Ovary (tissue), 3 donors: ENCODE measurements at regions not wholly inside any gene's neighbourhood (a gene's known extent, or its start where the extent isn't known, plus 50 kb on each side); places are given as distances from the start of the nearest gene placed in this dataset.

ENCODE experiments used
- POLR2A ChIP-seq: fragments of 450-650 bp; IDR thresholded peaks from one replicate; pipeline ENCODE4 v1.6.1; 2017; ENCODE audit warnings: antibody characterized with exemption, mild to moderate bottlenecking, moderate library complexity
- TF ChIP-seq, protein P1 (sequence below), 3 donors: fragments of 450-650 bp in 2 of 3; fragments of 200-600 bp in 1 of 3; IDR thresholded peaks; one replicate each; pipeline versions ENCODE4 v1.5.1 to v1.8.0; 2016 to 2022; ENCODE audit warnings: antibody characterized with exemption in 3 of 3, mild to moderate bottlenecking in 1 of 3
- donor health status: DM: no; HTN: no; CAD: no.

DNA sequence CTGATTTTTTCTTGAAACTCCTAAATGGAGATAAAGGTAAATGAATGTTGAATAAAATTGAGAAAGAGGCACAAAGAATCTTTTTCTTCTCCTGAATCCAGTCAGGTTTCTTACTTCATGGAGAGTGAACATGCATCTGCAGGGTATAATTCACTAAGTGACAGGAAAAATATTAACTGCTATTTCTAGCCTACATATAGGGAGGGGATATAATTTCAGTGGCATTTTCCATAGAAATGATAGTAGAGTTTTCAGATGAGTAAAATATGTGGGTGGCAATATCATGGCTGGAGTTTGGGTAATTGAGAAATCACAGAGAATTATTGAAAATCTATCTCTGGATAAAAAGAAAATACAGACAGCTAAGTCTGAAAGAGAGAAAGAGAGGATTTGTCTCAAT lies 1227.0 kb upstream of the GJE1 start:
- TF ChIP-seq, protein P1, sequence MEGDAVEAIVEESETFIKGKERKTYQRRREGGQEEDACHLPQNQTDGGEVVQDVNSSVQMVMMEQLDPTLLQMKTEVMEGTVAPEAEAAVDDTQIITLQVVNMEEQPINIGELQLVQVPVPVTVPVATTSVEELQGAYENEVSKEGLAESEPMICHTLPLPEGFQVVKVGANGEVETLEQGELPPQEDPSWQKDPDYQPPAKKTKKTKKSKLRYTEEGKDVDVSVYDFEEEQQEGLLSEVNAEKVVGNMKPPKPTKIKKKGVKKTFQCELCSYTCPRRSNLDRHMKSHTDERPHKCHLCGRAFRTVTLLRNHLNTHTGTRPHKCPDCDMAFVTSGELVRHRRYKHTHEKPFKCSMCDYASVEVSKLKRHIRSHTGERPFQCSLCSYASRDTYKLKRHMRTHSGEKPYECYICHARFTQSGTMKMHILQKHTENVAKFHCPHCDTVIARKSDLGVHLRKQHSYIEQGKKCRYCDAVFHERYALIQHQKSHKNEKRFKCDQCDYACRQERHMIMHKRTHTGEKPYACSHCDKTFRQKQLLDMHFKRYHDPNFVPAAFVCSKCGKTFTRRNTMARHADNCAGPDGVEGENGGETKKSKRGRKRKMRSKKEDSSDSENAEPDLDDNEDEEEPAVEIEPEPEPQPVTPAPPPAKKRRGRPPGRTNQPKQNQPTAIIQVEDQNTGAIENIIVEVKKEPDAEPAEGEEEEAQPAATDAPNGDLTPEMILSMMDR (IDR thresholded peaks at IDR 0.05): no peak
- TF ChIP-seq POLR2A: no peak
